ENCODE measurements at regions not wholly inside any gene's neighbourhood (a gene's known extent, or its start where the extent isn't known, plus 50 kb on each side); places are given as distances from the start of the nearest gene placed in this dataset.
"Not testable (repeated sequence)": the region's sequence is repeated elsewhere in the genome, so short reads cannot be mapped to it uniquely, and the experiment has no call there.

GRCh38 chr2:234161932-234162331 lies 111.4 kb downstream of the SPP2 start:
- DNase-seq (ENCODE audit: low read depth): no peak

GRCh38 chr2:234158812-234159211 lies 108.3 kb downstream of the SPP2 start:
- no peak for DNase-seq (ENCODE audit: low read depth)

DNA sequence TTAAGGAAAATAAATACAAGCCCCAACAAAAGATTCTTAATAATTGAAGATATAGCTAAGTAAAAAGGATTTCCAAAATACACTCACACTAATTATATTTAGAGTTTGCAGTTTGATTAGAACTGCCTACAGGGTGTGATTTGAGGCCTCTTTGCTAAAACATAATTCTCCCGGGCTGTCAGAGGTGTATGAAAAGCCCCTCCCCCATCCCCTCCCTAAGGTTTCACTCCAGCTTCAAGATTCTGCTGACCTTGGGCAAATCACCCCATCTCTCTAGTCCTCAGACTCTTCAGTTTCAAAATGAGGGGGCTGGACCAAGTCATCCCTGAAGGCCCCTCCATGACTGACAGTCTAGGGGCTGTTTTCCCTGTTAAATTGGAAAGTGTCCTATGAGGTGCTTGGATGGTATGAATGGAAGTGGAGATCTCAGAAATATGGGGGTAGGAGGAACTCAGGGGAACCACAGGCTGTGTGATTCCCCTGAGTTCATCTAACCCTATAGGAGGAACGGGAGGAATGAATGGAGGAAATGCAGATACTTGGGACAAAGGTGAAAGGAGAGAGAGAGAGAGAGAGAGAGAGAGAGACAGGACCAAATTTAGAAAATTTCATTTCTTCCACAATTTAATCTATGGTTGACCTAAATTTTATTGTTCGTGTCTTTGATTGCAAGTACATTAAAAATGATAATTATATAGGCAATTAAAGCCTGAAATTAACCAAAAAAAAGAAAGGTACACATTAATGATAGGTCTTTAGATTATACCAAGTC lies 107.5 kb downstream of the SPP2 start:
- no peak for DNase-seq (ENCODE audit: low read depth)

DNA sequence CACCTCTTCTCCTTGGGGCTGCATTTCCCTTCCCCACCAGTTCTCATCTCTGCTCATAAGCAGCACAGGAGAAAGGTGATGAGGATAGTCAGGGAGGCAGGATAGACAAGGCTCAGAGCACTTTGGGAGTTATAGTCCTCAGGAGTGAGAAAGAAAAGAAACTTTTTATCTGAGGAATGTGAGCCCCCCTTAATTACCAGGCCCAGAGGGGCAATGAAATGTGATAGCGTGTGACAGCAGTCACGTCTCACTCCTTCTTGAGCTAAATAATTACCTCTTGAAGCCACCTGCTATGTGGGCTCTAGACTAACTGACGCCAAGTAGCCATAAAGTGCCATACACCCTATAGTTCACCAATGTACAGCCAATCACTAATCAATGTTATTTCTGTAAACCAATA lies 105.8 kb downstream of the SPP2 start:
- no peak for DNase-seq (ENCODE audit: low read depth)

DNA sequence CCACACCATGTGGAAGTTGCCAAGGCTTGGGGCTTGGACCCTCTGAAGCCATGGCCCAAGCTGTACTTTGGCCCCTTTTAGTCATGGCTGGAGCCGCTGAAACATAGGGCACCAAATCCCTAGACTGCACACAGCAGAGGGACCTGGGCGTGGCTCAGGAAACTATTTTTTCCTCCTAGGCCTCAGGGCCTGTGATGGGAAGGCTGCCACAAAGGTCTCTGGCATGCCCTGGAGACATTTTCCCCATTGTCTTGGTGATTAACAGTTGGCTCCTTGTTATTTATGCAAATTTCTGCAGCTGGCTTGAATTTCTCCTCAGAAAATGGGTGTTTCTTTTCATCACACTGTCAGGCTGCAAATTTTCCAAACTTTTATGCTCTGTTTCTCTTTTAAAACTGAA lies 102.3 kb downstream of the SPP2 start:
- DNase-seq (ENCODE audit: low read depth): not testable (repeated sequence)

DNA sequence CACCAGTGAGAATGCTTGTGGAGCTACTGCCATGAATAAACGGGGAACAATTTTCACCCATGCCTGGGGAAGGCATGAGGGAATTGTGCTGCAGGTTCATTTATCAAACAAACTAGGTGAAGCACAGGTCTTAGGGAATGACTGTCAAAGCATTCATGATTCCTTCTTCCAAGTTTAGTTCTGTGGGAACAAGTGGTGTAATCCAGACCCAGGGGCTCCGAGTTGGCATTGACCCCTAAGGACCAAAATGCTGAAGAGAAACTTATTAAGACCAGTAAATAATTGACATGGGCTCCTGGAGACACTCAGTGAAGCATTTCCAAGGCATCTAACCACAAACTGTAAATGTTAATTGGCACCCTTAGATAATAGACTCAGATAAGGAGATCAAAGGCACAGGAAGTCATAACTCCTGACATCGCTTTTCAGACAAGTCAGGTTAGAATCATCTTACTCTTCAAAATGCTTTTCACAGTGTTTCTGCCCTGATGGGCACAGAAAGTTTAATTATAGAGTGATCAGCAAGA lies 96.9 kb downstream of the SPP2 start:
- no peak for DNase-seq (ENCODE audit: low read depth)

DNA sequence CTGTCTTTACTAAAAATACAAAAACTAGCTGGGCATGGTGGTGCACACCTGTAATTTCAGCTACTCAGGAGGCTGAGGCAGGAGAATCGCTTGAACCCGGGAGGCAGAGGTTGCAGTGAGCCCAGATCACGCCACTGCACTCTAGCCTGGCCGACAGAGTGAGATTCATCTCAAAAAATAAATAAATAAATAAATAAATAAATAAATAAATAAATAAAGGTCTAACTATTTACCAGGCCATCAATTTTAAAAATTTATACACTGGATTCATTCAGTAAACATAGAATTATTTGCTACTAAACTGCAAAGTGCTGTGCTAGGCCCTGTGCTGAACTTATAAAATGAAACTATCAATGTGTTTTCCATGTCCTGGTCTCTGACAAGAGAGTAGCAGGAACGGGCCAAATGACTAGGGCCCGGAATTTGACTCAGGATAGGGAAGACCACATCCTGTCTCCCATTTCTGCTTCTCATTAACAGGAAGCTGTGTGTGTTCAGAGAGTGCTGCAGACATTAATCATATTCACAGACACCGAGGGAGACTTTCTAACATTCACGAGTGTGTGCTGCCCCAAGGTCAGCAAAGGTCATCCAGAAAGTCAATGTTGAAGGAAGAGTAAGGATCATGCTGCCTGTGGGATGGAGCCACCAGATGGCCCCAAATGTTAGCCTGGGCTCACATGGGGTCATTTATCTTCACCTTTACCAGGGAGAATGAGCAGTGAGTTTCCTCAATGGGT lies 95.8 kb downstream of the SPP2 start:
- DNase-seq (ENCODE audit: low read depth): no peak

GRCh38 chr2:234145511-234145910 lies 95.0 kb downstream of the SPP2 start:
- no peak for DNase-seq (ENCODE audit: low read depth)

DNA sequence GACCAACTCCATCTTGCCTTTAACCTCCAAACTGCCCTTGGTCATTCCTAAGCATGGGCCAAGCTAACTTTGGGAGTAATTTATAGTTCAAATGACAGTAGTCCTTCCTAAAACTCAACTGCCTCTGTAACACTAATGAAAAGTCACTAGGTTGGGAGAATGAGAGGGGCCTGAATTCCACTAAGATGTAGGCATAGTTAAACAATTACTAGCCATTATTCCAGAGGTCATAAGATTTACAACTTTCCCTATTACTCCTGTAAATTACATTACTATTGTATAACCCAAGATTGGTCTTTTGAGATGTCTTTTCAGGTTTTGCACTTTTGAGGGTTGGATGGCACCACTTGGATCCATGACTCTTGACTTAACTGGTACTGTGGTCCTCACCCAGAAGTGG lies 94.6 kb downstream of the SPP2 start:
- DNase-seq (ENCODE audit: low read depth): no peak

GRCh38 chr2:234143896-234144295 lies 93.4 kb downstream of the SPP2 start:
- no peak for DNase-seq (ENCODE audit: low read depth)

GRCh38 chr2:234142530-234142929 lies 92.0 kb downstream of the SPP2 start:
- no peak for DNase-seq (ENCODE audit: low read depth)

DNA sequence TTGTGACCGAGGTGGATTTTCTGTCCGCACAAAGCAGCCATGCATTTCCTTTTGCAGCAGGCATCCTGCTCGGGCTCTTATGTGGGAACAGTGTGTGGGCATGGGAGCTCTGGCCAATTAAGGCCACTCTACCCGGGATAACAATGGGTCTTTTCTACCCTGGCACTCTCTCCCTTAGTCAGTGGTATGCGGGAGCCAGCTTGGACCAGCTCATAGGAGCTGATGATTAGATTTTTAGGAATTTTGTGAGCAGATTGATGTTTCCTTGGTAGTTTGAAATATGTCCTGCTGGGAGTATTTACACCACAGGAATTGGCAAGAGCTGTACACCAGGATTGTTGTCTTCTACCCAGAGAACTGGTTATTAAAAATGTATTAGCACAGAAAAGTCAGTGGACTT lies 89.3 kb downstream of the SPP2 start:
- DNase-seq (ENCODE audit: low read depth): no peak

GRCh38 chr2:234138836-234139235 lies 88.3 kb downstream of the SPP2 start:
- no peak for DNase-seq (ENCODE audit: low read depth)

DNA sequence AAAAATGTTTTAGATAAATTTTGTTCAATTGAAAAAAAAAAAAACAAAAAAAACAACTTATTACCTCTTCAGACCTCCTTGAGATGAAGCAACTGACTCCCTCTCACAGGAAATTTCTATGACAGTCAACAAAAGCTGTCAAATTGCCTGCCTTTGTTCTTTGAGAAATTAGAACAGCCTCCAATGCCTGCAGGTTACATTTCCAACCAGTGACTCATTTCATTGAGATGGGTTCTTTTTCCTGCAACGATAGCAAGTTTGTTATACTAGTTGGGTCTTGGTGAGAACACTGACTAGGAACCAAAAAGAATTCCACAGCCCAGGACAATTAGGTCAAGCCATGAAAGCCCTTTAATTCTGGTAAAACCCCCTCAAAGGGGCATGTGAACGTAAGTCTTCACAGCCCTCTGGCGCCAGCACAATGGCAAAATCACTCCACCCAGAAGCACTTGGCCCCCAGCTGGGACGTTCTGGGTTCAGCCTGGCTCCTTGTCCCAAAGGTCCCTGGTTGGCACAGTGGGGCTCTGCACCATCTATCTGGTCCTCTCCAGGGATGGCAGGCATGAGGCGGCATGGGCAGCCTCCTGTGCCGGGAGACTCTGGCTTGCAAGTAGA lies 87.0 kb downstream of the SPP2 start:
- DNase-seq (ENCODE audit: low read depth): no peak

DNA sequence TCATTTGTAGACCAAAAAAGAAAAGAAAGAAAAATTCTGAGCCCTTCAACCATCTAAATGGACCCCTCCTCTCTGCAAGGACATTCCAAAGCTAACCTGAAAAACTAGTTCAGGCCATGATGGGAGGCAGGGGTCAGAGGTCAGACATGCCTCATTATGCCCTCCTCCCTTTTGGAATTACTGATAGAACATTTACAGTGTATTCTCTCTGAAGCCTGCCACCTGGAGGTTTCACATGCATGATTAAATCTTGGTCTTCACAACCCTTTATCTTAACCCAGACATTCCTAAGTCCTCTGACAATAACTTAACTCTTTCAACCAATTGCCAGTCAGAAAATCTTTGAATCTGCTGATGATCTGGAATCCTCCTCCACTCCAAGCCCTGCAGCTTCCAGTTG lies 86.0 kb downstream of the SPP2 start:
- no peak for DNase-seq (ENCODE audit: low read depth)

- peak; percentile 20 for DNase-seq (ENCODE audit: low read depth)
These were observed 85.3 kb downstream of the SPP2 start for GRCh38 chr2:234135750-234136221.

DNA sequence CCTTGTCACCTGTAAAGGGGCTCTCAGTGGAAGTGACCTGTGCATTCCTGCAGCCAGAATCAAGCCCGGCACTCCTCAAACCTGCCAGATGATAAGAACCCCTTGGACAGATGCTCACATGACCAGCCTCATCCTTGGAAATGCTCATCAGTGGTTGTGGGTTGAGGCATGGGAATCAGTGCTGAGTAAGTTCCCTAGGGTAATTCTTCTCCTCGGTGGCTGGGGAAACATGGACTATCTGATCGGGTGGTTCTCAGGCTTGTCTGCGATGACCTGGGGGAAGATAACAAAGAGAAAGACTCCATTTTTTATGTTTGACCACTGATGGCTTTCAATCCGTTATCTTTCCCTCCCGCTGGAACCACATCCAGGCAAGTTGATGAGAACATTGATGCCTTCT lies 84.0 kb downstream of the SPP2 start:
- no peak for DNase-seq (ENCODE audit: low read depth)

DNA sequence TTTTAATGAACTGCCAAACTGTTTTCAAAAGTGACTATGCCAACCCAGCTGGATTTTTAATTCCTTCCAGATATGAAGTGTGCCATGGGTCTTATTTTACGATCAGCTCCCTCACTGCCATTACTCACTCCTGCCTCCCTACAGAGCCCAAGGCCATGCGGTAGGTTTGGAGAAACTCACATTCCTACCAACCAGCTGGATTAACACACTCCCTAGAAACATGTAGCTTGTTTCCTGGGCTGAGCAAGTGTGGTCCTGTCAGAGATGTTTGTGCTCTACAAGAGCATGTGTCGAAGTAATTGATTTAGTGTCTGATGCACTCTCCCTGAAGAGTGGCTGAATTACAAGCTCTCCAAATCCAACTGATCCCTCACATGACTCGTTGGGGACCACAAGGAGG lies 82.5 kb downstream of the SPP2 start:
- no peak for DNase-seq (ENCODE audit: low read depth)

- DNase-seq (ENCODE audit: low read depth): no peak
These were observed 80.3 kb downstream of the SPP2 start for GRCh38 chr2:234130777-234131181.

- DNase-seq (ENCODE audit: low read depth): no peak
These were observed 78.1 kb downstream of the SPP2 start for GRCh38 chr2:234128606-234129005.
